ENCODE measurements at regions not wholly inside any gene's neighbourhood (a gene's known extent, or its start where the extent isn't known, plus 50 kb on each side); places are given as distances from the start of the nearest gene placed in this dataset.

DNA sequence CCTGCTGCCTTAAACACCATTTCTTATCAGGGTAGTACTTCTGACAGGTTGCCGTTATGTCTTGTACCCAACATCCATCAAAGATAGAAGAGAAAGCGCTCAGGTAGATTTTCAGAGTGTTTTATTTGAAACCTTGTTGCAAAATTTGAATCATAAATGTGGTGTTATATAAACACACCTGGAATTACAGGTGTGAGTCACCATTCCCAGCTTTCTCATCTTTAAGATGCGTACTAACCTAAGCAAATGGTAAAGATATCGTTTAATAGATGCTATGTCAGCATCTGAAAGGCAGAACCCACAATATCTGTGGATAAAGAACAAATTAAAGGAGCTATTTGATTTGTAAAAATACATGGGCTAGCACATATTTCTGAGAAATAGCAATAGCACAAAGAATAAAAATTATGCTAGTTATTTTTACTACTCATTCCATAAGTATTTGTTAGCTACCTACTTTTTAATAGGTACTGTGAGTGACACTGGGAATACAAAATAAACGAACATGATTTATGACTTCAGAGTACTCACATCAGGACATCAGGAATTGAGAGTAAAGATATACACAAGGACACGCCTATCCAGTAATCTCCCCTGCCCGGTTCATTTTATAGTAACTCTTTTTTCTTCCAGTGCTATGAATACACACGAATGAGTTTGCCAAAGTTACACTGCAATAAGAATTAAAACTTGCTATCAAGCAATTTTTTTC is 193.8 kb downstream of the RBM43 start:
- Histone ChIP-seq H3K27ac (ENCODE audit: low read depth, low read length) (no peak overlapping the region), H3K4me1 (ENCODE audit: control insufficient read depth in 1 of 2, insufficient read depth in 2 of 2, low read length in 2 of 2) (no peaks in the 10 kb centered on the region), H3K9ac (ENCODE audit: low read length) (no peak overlapping the region), H3K4me2 (ENCODE audit: low read length) (no peak overlapping the region), H3K79me2 (ENCODE audit: insufficient read depth, low read length) (no peaks in the 10 kb centered on the region), H4K20me1 (ENCODE audit: insufficient read depth) (no peaks in the 10 kb centered on the region), H3K27me3 (ENCODE audit: insufficient read depth, low read length) (no peaks in the 10 kb centered on the region), H3K4me3 (replicated peaks in 1 of 2; ENCODE audit: low read depth in 1 of 2, low read length in 2 of 2) (no peak overlapping the region), H2AFZ (ENCODE audit: low read depth, low read length, poor library complexity, severe bottlenecking) (no peak overlapping the region), H3K36me3 (ENCODE audit: control insufficient read depth in 1 of 2, insufficient read depth in 2 of 2, low read length in 2 of 2) (no peaks in the 10 kb centered on the region), H3K9me2 (ENCODE audit: insufficient read depth) (no peaks in the 10 kb centered on the region), H3K9me3 (ENCODE audit: control insufficient read depth in 1 of 2, insufficient read depth in 1 of 2, low read depth in 1 of 2, low read length in 2 of 2) (no peaks in the 10 kb centered on the region)
- RAD21 ChIA-PET (ENCODE audit: low non-redundant PET in 1 of 2, low total read pairs in 2 of 2, uncharacterized antibody in 2 of 2, unreplicated experiment in 2 of 2), result no interaction called here
- TF ChIP-seq RAD21 (IDR thresholded peaks at IDR 0.05; ENCODE audit: low read depth), result no peak
- TF ChIP-seq, protein P1, sequence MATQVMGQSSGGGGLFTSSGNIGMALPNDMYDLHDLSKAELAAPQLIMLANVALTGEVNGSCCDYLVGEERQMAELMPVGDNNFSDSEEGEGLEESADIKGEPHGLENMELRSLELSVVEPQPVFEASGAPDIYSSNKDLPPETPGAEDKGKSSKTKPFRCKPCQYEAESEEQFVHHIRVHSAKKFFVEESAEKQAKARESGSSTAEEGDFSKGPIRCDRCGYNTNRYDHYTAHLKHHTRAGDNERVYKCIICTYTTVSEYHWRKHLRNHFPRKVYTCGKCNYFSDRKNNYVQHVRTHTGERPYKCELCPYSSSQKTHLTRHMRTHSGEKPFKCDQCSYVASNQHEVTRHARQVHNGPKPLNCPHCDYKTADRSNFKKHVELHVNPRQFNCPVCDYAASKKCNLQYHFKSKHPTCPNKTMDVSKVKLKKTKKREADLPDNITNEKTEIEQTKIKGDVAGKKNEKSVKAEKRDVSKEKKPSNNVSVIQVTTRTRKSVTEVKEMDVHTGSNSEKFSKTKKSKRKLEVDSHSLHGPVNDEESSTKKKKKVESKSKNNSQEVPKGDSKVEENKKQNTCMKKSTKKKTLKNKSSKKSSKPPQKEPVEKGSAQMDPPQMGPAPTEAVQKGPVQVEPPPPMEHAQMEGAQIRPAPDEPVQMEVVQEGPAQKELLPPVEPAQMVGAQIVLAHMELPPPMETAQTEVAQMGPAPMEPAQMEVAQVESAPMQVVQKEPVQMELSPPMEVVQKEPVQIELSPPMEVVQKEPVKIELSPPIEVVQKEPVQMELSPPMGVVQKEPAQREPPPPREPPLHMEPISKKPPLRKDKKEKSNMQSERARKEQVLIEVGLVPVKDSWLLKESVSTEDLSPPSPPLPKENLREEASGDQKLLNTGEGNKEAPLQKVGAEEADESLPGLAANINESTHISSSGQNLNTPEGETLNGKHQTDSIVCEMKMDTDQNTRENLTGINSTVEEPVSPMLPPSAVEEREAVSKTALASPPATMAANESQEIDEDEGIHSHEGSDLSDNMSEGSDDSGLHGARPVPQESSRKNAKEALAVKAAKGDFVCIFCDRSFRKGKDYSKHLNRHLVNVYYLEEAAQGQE (IDR thresholded peaks at IDR 0.05; ENCODE audit: low read depth), result no peak
- TF ChIP-seq EGR1 (IDR thresholded peaks at IDR 0.05; ENCODE audit: low read depth), result no peak
- no peak for TF ChIP-seq ZNF274 (IDR thresholded peaks at IDR 0.05; ENCODE audit: low read depth, low read length)
- TF ChIP-seq YY1 (IDR thresholded peaks at IDR 0.05; ENCODE audit: extremely low read depth, insufficient replicate concordance, low read depth, low read length), result no peak
- no peak for TF ChIP-seq EZH2 (IDR thresholded peaks at IDR 0.05)
- no peak for TF ChIP-seq SRF (IDR thresholded peaks at IDR 0.05; ENCODE audit: low read depth)
- TF ChIP-seq, protein P2, sequence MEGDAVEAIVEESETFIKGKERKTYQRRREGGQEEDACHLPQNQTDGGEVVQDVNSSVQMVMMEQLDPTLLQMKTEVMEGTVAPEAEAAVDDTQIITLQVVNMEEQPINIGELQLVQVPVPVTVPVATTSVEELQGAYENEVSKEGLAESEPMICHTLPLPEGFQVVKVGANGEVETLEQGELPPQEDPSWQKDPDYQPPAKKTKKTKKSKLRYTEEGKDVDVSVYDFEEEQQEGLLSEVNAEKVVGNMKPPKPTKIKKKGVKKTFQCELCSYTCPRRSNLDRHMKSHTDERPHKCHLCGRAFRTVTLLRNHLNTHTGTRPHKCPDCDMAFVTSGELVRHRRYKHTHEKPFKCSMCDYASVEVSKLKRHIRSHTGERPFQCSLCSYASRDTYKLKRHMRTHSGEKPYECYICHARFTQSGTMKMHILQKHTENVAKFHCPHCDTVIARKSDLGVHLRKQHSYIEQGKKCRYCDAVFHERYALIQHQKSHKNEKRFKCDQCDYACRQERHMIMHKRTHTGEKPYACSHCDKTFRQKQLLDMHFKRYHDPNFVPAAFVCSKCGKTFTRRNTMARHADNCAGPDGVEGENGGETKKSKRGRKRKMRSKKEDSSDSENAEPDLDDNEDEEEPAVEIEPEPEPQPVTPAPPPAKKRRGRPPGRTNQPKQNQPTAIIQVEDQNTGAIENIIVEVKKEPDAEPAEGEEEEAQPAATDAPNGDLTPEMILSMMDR (IDR thresholded peaks at IDR 0.05 in 2 of 3, conservative IDR thresholded peaks at IDR 0.05 in 1 of 3; ENCODE audit: borderline replicate concordance in 1 of 3, insufficient read depth in 1 of 3, low read depth in 2 of 3, low read length in 2 of 3), result no peak
- TF ChIP-seq ELF1 (IDR thresholded peaks at IDR 0.05; ENCODE audit: borderline replicate concordance, low read depth), result no peak
- TF ChIP-seq CBX3 (IDR thresholded peaks at IDR 0.05; ENCODE audit: low read depth), result no peak
- no peak for TF ChIP-seq FOSL1 (IDR thresholded peaks at IDR 0.05; ENCODE audit: low read depth)
- TF ChIP-seq, protein P3, sequence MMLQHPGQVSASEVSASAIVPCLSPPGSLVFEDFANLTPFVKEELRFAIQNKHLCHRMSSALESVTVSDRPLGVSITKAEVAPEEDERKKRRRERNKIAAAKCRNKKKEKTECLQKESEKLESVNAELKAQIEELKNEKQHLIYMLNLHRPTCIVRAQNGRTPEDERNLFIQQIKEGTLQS (IDR thresholded peaks at IDR 0.05), result no peak
- TF ChIP-seq, protein P4, sequence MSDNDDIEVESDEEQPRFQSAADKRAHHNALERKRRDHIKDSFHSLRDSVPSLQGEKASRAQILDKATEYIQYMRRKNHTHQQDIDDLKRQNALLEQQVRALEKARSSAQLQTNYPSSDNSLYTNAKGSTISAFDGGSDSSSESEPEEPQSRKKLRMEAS (IDR thresholded peaks at IDR 0.05), result no peak
- TF ChIP-seq ZFX (IDR thresholded peaks at IDR 0.05), result no peak
- no peak for TF ChIP-seq CEBPB (IDR thresholded peaks at IDR 0.05; ENCODE audit: low read depth)
- BruUV-seq (replicated peaks), result no TSS peak
- CTCF ChIA-PET, result no interaction called here
- POLR2A ChIA-PET, result no interaction called here
- no peak for ATAC-seq
- intact Hi-C loops (cut with micrococcal nuclease), result no loop called here
- DNase-seq (ENCODE audit: low read depth, low spot score), result no peak
